Smooth muscle cell (in vitro differentiated cells): ENCODE measurements at regions not wholly inside any gene's neighbourhood (a gene's known extent, or its start where the extent isn't known, plus 50 kb on each side); places are given as distances from the start of the nearest gene placed in this dataset.

Experiments used
- DNase-seq: peaks from one replicate; lab custom pipeline; 2025; ENCODE audit not compliant: unreplicated experiment; lab: John Stamatoyannopoulos, UW
- H2AFZ ChIP-seq: fragments of 200-600 bp; sonication (generic); 2 replicates; pipeline ENCODE4 v1.6.0; 2016; ENCODE audit warnings: antibody characterized with exemption, low read depth, mild to moderate bottlenecking
- H3F3A ChIP-seq: fragments of 200-600 bp; sonication (generic); 2 replicates; pipeline ENCODE4 v1.6.0; 2017; ENCODE audit warnings: antibody characterized with exemption, low read depth
- H3K27ac ChIP-seq: fragments of 200-600 bp; sonication (generic); 2 replicates; pipeline ENCODE4 v1.5.1; 2016; ENCODE audit warnings: low read depth, mild to moderate bottlenecking
- H3K27me3 ChIP-seq: fragments of 200-600 bp; sonication (generic); 2 replicates; pipeline ENCODE4 v1.6.1; 2016; ENCODE audit warnings: low read depth, mild to moderate bottlenecking
- H3K36me3 ChIP-seq: fragments of 200-600 bp; sonication (generic); 2 replicates; pipeline ENCODE4 v1.5.1; 2016; ENCODE audit warnings: low read depth
- H3K4me1 ChIP-seq: fragments of 200-600 bp; sonication (generic); 2 replicates; pipeline ENCODE4 v1.5.1; 2016; ENCODE audit warnings: low read depth
- H3K4me2 ChIP-seq: fragments of 200-600 bp; sonication (generic); 2 replicates; pipeline ENCODE4 v1.6.0; 2016; ENCODE audit warnings: mild to moderate bottlenecking
- H3K4me3 ChIP-seq: fragments of 200-600 bp; sonication (generic); 2 replicates; pipeline ENCODE4 v1.5.1; 2016; ENCODE audit warnings: mild to moderate bottlenecking
- H3K79me2 ChIP-seq: fragments of 200-600 bp; sonication (generic); 2 replicates; pipeline ENCODE4 v1.6.0; 2016; ENCODE audit warnings: low read depth, mild to moderate bottlenecking
- H3K9ac ChIP-seq: fragments of 200-600 bp; sonication (generic); 2 replicates; pipeline ENCODE4 v1.6.0; 2016; ENCODE audit warnings: low read depth
- H3K9me3 ChIP-seq: fragments of 200-600 bp; sonication (generic); replicated peaks from 2 replicates; pipeline ENCODE4 v1.5.1; 2016; ENCODE audit warnings: low read depth
- H4K20me1 ChIP-seq: fragments of 200-600 bp; sonication (generic); 2 replicates; pipeline ENCODE4 v1.6.0; 2016; ENCODE audit warnings: low read depth
- WGBS: methylation state at CpG from one replicate; pipeline ENCODE4 v1.1.7; 2016; ENCODE audit warnings: low lambda C conversion rate; 5-methylcytosine and 5-hydroxymethylcytosine counted together
- TF ChIP-seq, protein P1 (sequence below): fragments of 200-600 bp; sonication (generic); IDR thresholded peaks from 2 replicates; pipeline ENCODE4 v1.5.1; 2017; ENCODE audit warnings: borderline replicate concordance, mild to moderate bottlenecking, antibody characterized with exemption; ENCODE audit not compliant: insufficient read depth, poor library complexity, severe bottlenecking

DNA sequence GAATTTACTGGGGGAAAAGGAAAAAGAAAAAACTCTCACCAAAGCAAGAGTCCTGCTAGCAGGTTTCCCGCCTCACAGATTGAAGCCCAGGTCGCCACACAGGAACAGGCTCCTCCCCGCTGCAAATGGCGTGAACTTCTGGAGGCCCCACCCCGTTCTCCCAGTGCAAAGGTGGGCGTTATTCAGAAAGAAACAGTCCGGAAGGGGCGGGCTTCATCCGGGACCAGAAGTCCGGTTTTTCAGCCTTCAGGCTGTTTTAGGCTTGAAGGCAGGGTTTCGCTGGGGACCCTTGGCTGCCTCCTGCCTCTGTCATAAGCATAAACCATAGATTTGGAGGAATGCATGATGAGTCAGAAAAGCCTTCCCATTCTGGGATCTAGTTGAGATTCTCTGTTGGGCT is 148.3 kb upstream of the POU2AF2 start:
- H3K4me3 ChIP-seq = peak overlapping the region; percentile 43
- H3K36me3 ChIP-seq = no peaks in the 10 kb centered on the region
- WGBS = 39% methylated on average over 11 of the region's 11 CpGs
- no peaks in the 10 kb centered on the region for H3K79me2 ChIP-seq
- H3K27ac ChIP-seq = peak overlapping the region; percentile 2
- H3F3A ChIP-seq = no peaks in the 10 kb centered on the region
- H4K20me1 ChIP-seq = no peaks in the 10 kb centered on the region
- peak overlapping the region; percentile 34 for H2AFZ ChIP-seq
- peak overlapping the region; percentile 31 for H3K9ac ChIP-seq
- H3K4me2 ChIP-seq = peak overlapping the region; percentile 77
- no peaks in the 10 kb centered on the region for H3K27me3 ChIP-seq
- DNase-seq = no peak
- TF ChIP-seq, protein P1, sequence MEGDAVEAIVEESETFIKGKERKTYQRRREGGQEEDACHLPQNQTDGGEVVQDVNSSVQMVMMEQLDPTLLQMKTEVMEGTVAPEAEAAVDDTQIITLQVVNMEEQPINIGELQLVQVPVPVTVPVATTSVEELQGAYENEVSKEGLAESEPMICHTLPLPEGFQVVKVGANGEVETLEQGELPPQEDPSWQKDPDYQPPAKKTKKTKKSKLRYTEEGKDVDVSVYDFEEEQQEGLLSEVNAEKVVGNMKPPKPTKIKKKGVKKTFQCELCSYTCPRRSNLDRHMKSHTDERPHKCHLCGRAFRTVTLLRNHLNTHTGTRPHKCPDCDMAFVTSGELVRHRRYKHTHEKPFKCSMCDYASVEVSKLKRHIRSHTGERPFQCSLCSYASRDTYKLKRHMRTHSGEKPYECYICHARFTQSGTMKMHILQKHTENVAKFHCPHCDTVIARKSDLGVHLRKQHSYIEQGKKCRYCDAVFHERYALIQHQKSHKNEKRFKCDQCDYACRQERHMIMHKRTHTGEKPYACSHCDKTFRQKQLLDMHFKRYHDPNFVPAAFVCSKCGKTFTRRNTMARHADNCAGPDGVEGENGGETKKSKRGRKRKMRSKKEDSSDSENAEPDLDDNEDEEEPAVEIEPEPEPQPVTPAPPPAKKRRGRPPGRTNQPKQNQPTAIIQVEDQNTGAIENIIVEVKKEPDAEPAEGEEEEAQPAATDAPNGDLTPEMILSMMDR = no peak
- no peaks in the 10 kb centered on the region for H3K4me1 ChIP-seq
- no peaks in the 10 kb centered on the region for H3K9me3 ChIP-seq

GRCh38 chr11:111095327-111095726 is 150.2 kb upstream of the POU2AF2 start:
- DNase-seq = no peak
- TF ChIP-seq, protein P1 = no peak
- Histone ChIP-seq H3F3A (no peaks in the 10 kb centered on the region), H3K79me2 (no peaks in the 10 kb centered on the region), H2AFZ (no peak overlapping the region), H3K27me3 (no peaks in the 10 kb centered on the region), H3K36me3 (no peaks in the 10 kb centered on the region), H3K9me3 (no peaks in the 10 kb centered on the region), H3K9ac (no peak overlapping the region), H3K27ac (no peak overlapping the region), H3K4me2 (no peak overlapping the region), H3K4me1 (no peaks in the 10 kb centered on the region), H3K4me3 (no peak overlapping the region), H4K20me1 (no peaks in the 10 kb centered on the region)
- WGBS = 98% methylated on average over 1 of the region's 1 CpG

DNA sequence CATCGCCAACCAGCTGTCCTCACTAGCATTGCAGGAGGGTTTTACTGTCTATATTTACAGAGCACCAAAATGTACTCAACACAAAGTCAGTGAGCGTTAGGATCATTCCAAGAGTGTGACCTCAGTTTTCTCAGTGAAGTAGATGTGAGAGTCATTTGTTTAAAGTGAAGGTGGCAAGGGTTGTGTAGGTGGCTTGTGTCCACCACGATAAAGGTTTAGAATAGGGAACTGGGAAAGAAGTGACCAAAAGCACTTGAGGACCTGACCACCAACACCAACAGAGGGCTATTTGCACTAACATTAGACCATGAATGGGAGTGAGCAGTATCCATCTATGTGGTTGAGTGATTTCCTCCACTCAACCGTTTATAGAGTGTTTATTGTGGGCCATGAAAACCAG is 152.5 kb upstream of the POU2AF2 start:
- Histone ChIP-seq H3K27ac (no peak overlapping the region), H3F3A (no peaks in the 10 kb centered on the region), H3K79me2 (no peaks in the 10 kb centered on the region), H3K4me1 (no peaks in the 10 kb centered on the region), H3K4me3 (no peak overlapping the region), H4K20me1 (no peaks in the 10 kb centered on the region), H3K9me3 (no peaks in the 10 kb centered on the region), H3K27me3 (no peaks in the 10 kb centered on the region), H2AFZ (no peak overlapping the region), H3K36me3 (no peaks in the 10 kb centered on the region), H3K9ac (no peak overlapping the region), H3K4me2 (no peak overlapping the region)
- TF ChIP-seq, protein P1 = no peak
- WGBS = 94% methylated on average over 4 of the region's 4 CpGs
- no peak for DNase-seq

DNA sequence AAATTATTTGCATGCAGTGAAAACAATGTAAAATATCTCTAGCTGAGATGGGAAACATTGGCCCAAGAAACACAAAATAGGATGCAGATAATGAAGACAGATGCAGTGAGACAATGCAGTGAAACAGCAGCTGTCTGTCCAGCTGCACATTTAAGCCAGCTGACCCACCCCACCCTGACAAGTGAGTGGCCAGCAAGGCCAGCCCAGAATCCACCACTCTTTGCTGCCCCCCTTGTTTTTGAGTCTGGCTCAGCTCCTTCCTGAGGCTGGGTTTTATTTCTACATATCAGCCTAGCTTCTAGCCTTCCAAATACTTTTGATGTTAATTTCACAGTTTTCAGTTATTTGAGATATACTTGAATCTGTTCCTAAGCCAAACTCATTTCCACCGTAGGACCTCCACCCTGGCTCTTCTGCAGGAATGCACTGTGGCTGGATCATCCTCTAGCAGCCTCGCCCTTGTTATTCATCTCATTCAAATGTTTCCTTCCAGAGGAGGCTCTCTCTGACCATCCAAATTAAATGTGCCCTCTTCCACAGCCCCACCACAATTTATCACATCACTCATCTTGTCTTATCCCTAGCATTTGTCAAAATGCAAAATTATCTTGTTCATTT is 154.1 kb upstream of the POU2AF2 start:
- 85% methylated on average over 2 of the region's 2 CpGs for WGBS
- Histone ChIP-seq H3K27ac (no peak overlapping the region), H3K4me1 (no peaks in the 10 kb centered on the region), H2AFZ (no peak overlapping the region), H3K36me3 (no peaks in the 10 kb centered on the region), H3K27me3 (no peaks in the 10 kb centered on the region), H3K9ac (no peak overlapping the region), H3K4me2 (no peak overlapping the region), H3K79me2 (no peaks in the 10 kb centered on the region), H3F3A (no peaks in the 10 kb centered on the region), H4K20me1 (no peaks in the 10 kb centered on the region), H3K9me3 (no peaks in the 10 kb centered on the region), H3K4me3 (no peak overlapping the region)
- TF ChIP-seq, protein P1 = no peak
- no peak for DNase-seq
